Right forelimb (tissue), 1 donor: ENCODE measurements at regions not wholly inside any gene's neighbourhood (a gene's known extent, or its start where the extent isn't known, plus 50 kb on each side); places are given as distances from the start of the nearest gene placed in this dataset.

Experiments used
- DNase-seq: peaks from one replicate; pipeline ENCODE4 v3.0.0-alpha.2; 2018

DNA sequence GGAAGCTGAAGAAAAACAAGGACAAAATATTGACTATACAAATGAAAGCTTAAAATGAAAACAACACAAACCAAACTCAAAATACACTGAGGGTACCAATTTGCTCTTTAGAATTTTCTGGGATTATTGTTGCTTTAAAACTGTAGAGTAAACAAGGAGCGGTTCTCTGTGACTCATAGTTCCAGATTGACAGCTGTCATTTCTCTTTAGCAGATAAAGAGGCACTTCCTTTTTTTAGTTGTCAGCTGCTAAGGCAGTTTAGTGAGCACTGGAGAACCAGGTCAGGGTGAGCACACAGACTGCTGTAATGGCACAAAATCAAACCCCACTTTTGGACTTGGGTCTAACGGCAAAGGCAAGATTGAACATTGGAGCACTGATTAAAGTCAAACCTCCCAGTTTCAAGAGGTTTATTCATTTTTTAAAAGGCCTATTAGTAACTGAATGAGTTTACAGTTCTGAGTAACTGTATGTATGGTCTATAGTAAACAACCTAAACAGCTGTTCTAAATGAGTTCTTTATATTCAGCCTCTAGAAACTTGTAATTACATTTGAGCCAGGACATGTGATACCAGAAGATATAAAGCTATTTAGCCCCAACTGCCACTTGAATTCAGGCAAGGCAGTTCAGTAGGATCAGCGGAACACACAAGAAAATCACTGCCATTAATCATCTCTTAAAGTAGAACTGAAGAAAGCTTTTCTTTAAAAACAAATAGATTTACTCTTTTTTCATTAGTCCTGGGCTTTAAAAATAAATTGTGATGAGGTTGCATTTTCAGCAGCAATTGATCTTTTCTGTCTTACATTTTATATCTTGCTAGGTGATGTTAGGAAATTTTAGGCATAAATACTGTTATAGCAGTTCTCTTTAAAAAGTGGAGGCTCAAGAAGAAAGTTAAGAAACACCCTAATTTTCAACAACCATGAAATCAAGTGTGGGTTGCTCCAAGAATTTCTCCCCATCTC, 71.7 kb upstream of the PRICKLE1 start:
- no peak for DNase-seq

DNA sequence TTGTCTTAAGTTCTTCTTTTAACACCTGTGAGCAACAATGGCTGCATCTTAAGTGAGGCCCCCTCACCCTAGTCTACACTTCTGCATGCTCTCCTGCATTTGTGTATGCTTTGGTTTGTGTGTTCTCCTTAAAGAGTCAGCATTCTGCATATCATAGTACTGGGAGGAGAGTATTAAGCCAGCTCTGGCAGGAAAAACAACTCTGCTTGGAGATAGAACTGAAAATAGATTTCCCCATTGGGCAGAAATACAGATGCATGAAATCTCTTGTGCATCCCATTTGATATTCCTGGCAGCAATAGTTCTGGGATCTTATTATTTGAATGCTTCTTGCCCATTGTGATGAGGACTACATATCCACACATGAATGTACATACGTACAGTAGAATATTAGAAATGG, 70.6 kb upstream of the PRICKLE1 start:
- DNase-seq, result no peak

DNA sequence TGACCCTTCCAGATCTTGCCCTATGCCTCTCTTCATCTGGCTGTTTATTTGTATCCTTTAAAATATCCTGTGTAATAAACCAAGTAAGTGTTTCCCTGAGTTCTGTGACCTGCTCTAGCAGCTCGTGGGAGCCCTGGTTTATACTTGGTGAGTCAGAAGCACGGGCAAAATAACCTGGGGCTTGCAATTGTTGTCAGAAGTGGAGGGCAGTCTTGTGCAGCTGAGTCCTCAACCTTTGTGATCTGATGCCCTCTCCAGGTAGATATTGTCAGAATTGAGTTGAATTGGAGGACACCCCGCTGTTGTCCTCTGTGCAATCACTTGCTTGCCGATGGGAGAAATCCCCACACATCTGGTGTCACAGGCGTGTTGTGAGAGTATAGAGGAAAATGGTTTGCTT, 62.5 kb upstream of the PRICKLE1 start:
- no peak for DNase-seq

DNA sequence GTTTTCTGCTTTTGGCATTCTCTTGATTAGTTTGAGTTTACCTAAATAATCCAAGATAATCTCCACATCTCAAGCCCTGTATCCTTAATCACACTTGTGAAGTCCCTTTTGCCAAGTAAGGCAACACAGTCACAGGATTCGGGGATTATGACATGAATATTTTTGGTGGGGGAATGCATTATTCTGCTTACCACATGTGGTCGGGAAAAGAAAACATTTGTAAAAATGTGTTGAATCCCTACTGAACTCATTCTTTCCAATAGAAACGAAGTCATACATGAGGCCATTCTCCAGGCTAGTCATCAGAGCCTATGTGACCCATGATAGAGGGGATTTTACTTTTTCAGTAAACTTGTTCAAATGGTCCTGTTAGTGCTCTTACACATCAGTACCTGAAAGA, 58.5 kb upstream of the PRICKLE1 start:
- DNase-seq, result no peak

DNA sequence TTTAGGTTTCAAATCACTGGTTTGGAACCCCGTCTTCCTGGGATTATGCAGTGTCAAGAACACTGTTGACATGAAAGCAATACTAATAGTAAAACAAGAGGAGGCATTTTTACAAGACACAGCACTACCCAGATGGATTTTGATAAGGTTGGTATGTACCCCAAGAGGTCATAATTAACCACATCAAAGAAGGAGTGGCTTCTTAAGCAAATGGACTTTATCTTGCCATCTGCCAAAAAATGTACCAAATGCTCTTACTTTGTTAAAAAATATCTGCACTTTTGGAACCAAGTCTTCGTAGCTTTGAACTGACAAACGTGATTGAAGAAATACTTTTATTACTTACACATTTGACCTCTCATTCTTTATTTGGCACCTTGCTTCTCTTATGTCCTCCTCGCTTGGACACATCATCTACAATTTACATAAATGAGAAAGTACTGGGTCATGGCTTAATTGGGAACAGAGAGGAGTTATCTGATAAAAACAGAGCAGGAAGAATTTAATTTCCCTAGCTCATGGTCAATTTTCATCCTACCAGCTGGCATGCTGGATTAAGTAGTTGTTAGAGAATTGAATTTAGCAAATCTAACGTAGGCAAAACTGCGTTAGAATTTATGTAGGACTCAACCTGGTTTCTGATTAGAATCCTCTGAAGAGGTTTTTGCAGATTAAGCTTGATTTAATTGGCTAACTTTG, 54.5 kb upstream of the PRICKLE1 start:
- DNase-seq, result no peak

DNA sequence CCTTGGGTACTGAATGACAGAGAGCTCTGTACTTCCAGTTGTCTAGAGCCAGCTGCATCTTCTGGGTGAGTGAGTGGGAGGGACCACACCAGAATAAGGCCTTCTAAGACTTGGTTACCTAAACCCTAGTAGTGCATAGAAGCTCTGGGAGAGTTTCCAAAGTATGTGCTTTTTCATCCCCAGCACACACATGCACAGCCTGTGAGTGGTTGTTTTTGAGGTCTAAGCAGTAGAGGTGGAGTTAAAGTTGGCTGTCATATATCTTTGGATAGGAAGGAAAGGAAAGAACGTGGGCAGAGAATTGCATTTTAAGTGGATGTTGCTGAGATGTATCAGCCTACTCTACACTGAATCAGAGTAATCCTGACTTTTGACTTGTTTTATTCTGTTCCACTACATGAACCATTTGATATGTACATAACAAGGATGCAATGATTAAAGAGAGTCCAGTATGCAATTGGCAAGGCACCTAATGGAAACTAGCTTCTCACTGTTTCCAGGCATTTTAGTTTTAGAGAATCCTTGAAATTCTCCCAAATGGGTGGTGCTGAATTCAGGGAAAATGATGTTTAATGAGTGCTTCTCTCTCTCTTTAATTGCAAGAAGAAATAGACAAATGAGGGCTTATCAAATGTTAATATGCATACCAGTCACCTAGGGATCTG, 51.8 kb upstream of the PRICKLE1 start:
- DNase-seq, result no peak

DNA sequence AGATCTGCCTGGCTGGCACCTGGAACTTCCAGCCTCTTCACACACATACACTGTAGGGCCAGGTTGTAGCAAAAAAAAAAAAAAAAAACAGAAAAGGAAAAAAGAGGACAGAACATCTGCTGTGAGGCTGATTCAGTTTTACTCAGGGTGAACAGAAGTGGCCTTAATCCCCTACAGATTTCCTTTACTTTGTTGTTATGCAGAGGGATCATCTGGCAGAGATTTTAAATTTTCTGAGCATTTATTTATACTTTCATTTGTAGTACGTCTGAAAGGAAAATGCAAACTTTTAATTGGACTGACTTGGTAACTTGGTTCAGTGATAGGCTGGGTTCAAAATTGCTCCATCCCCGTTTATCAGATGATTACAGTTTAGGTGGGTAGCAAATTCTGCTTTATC, 50.8 kb upstream of the PRICKLE1 start:
- DNase-seq, result no peak

DNA sequence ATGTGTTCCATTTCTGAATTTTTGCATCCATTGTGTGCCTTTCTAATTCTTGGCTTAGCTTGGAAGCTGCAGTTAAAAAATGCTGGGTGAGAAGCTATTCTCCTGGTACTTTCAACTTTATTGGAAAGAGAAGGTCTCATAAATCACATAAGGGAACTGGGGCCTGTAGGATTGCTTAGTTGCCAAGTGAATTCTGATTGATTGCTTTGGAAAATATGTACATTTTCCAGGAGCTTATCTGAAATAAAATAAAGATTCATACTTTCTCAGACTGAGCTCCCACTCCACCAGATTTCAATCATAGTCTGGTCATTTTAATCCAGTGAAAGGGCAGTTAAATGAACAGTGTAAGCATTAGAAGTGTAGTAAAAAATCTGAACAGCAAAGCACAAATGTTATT, 50.0 kb upstream of the PRICKLE1 start:
- DNase-seq, result no peak
